ENCODE measurements at regions not wholly inside any gene's neighbourhood (a gene's known extent, or its start where the extent isn't known, plus 50 kb on each side); places are given as distances from the start of the nearest gene placed in this dataset.

GRCh38 chr7:145488816-145489215 lies 627.8 kb upstream of the CNTNAP2 start:
- H4K5ac ChIP-seq (ENCODE audit: low read depth, low read length) = no peak overlapping the region
- no TSS peak for BruUV-seq (replicated peaks)
- POLR2A ChIA-PET (ENCODE audit: unreplicated experiment) = no interaction called here

More at GRCh38 chr7:145488816-145489215, 627.8 kb upstream of the CNTNAP2 start:
- no peak overlapping the region for H4K91ac ChIP-seq (ENCODE audit: insufficient read depth, low read depth, low read length)
- WGBS, 2 experiments (ENCODE audit: extremely low coverage in 2 of 2, insufficient read length in 1 of 2) = no CpG with 5 or more reads among the region's 2 CpGs
- no peaks in the 10 kb centered on the region for H3K27me3 ChIP-seq (ENCODE audit: control insufficient read depth, insufficient read depth, low read length)
- DNase-seq = no peak
- no peak overlapping the region for H2BK120ac ChIP-seq (ENCODE audit: low read depth, low read length)
- H4K20me1 ChIP-seq (ENCODE audit: insufficient read depth, low read length) = no peaks in the 10 kb centered on the region
- no peaks in the 10 kb centered on the region for H3K9me1 ChIP-seq (ENCODE audit: insufficient read depth, low read length)
- no peak overlapping the region for H2AFZ ChIP-seq (replicated peaks; ENCODE audit: low read length, poor library complexity)
- no peak overlapping the region for H3K4ac ChIP-seq (ENCODE audit: low read depth, low read length)
- no peak overlapping the region for H4K8ac ChIP-seq (ENCODE audit: low read depth in 2 of 2, low read length in 2 of 2)
- ATAC-seq (ENCODE audit: low read depth) = no peak
- H3K79me1 ChIP-seq (ENCODE audit: low read depth in 1 of 2, low read length in 2 of 2) = no peaks in the 10 kb centered on the region
- no peak overlapping the region for H3K4me3 ChIP-seq (ENCODE audit: insufficient read depth, low read depth, low read length)
- H3K9me3 ChIP-seq (ENCODE audit: control insufficient read depth, insufficient read depth, low read length) = peaks cover 3% of the 10 kb centered on the region; the same call in 1 of the 2 replicates
- H3K27ac ChIP-seq (ENCODE audit: insufficient read depth, low read length) = no peak overlapping the region
- intact Hi-C loops (cut with micrococcal nuclease) (no loop called here), dilution Hi-C loops (cut with HindIII; ENCODE audit: low sequenced_read_pairs, unreplicated experiment) (no loop called here), in situ Hi-C loops (cut with MboI; ENCODE audit: low sequenced_read_pairs) (no loop called here)
- H2BK15ac ChIP-seq (ENCODE audit: low read depth, low read length) = no peak overlapping the region
- CTCF ChIA-PET = no interaction called here
- no peak overlapping the region for H3K18ac ChIP-seq (ENCODE audit: low read depth, low read length)
- no peak overlapping the region for H2BK20ac ChIP-seq (ENCODE audit: low read depth, low read length)
- H3K36me3 ChIP-seq (ENCODE audit: control insufficient read depth, insufficient read depth, low read length) = no peaks in the 10 kb centered on the region
- no peaks in the 10 kb centered on the region for H3K4me1 ChIP-seq (ENCODE audit: control insufficient read depth, insufficient read depth, low read length)
- no peak overlapping the region for H3K4me2 ChIP-seq (ENCODE audit: low read depth, low read length)
- H2AK9ac ChIP-seq (replicated peaks; ENCODE audit: low read depth, low read length, poor library complexity) = no peak overlapping the region
- TF ChIP-seq ELK1 (IDR thresholded peaks at IDR 0.05; ENCODE audit: borderline replicate concordance, low read depth, low read length) = no peak
- no peak for TF ChIP-seq USF2 (IDR thresholded peaks at IDR 0.05; ENCODE audit: low read depth, low read length)
- no peak for TF ChIP-seq MXI1 (IDR thresholded peaks at IDR 0.05; ENCODE audit: borderline replicate concordance, low read depth, low read length)
- TF ChIP-seq BHLHE40 (IDR thresholded peaks at IDR 0.05; ENCODE audit: low read depth, low read length) = no peak
- TF ChIP-seq SMC3 (IDR thresholded peaks at IDR 0.05; ENCODE audit: low read depth, low read length) = no peak
- TF ChIP-seq CEBPB (IDR thresholded peaks at IDR 0.05; ENCODE audit: low read depth, low read length) = no peak
- TF ChIP-seq MAZ (IDR thresholded peaks at IDR 0.05; ENCODE audit: borderline replicate concordance, low read depth, low read length) = no peak
- no peak for TF ChIP-seq RAD21 (IDR thresholded peaks at IDR 0.05; ENCODE audit: low read length)
- no peak for TF ChIP-seq MAFK (IDR thresholded peaks at IDR 0.05; ENCODE audit: low read depth, low read length)
- TF ChIP-seq CHD1 (IDR thresholded peaks at IDR 0.05; ENCODE audit: low read depth, low read length) = no peak
- no peak for TF ChIP-seq RFX5 (IDR thresholded peaks at IDR 0.05; ENCODE audit: low read depth, low read length)
- TF ChIP-seq POLR2A (IDR thresholded peaks at IDR 0.05; ENCODE audit: low read depth, low read length) = no peak
- TF ChIP-seq FOS (IDR thresholded peaks at IDR 0.05; ENCODE audit: low read depth, low read length) = no peak
- TF ChIP-seq CTCF (conservative IDR thresholded peaks at IDR 0.05; ENCODE audit: low read depth, low read length) = no peak
- no peak for TF ChIP-seq NFE2L2 (IDR thresholded peaks at IDR 0.05; ENCODE audit: low read depth, low read length)
- no peak for TF ChIP-seq RCOR1 (IDR thresholded peaks at IDR 0.05; ENCODE audit: insufficient replicate concordance, low read length)
- no peak overlapping the region for H3K14ac ChIP-seq (replicated peaks; ENCODE audit: low read depth, low read length)
- no peak overlapping the region for H3K56ac ChIP-seq (ENCODE audit: extremely low read depth, insufficient read depth, low read length)
- no peak overlapping the region for H3K9ac ChIP-seq (ENCODE audit: low read depth, low read length)
- H3K23ac ChIP-seq (ENCODE audit: low read depth, low read length) = no peak overlapping the region
- H2BK5ac ChIP-seq (ENCODE audit: low read depth, low read length, poor library complexity, severe bottlenecking) = no peak overlapping the region
- H2AK5ac ChIP-seq (ENCODE audit: low read depth, low read length) = no peak overlapping the region

Measured in IMR-90 (cell line).